Activated T-cell treated with anti-CD3 and anti-CD28 coated beads, Interleukin-2, amount 50 U/mL, for 4 hours (primary cell): ENCODE measurements at regions not wholly inside any gene's neighbourhood (a gene's known extent, or its start where the extent isn't known, plus 50 kb on each side); places are given as distances from the start of the nearest gene placed in this dataset.

Source experiments
- ATAC-seq, 2 donors: fragments of 200-7000 bp; cut with Tn5 transposase; one replicate each; pipeline ENCODE4 v1.10.0; 2021
- DNase-seq: peaks from one replicate; pipeline ENCODE4 v3.0.0-alpha.2; 2020
- H3K27me3 Mint-ChIP-seq: one replicate; pipeline ENCODE4 v1.8.0; 2021; ENCODE audit warnings: low read depth, mixed read lengths
- H3K36me3 Mint-ChIP-seq: one replicate; pipeline ENCODE4 v1.8.0; 2022; ENCODE audit warnings: mixed read lengths; ENCODE audit not compliant: insufficient read depth
- H3K4me1 Mint-ChIP-seq: one replicate; pipeline ENCODE4 v1.8.0; 2021; ENCODE audit warnings: low read depth, mixed read lengths
- H3K4me3 Mint-ChIP-seq: one replicate; pipeline ENCODE4 v1.8.0; 2021; ENCODE audit warnings: mild to moderate bottlenecking, moderate library complexity, mixed read lengths
- H3K9me3 Mint-ChIP-seq: one replicate; pipeline ENCODE4 v1.8.0; 2021; ENCODE audit warnings: mixed read lengths

DNA sequence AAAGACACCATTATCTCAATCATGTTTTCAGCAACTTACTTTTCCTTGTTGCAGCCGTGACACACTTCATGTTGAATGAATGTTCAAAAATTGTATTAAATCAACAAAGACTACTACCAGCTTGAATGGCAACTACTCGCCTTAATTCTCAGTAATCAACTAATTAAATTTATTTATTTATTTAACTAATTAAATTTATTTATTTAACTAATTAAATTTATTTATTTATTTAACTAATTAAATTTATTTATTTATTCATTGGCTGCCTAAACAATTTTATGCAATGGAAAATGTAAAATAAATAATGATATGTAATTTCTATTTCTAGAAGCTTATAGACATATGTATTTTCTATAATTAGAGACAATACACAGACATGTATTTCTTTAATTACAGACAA lies 435.4 kb downstream of the GPAM start:
- Mint-ChIP-seq H3K9me3 (peaks cover 3% of the 10 kb centered on the region), H3K27me3 (no peaks in the 10 kb centered on the region), H3K36me3 (no peaks in the 10 kb centered on the region), H3K4me1 (no peaks in the 10 kb centered on the region), H3K4me3 (no peak overlapping the region)
- no peak for DNase-seq
- no peak for ATAC-seq

DNA sequence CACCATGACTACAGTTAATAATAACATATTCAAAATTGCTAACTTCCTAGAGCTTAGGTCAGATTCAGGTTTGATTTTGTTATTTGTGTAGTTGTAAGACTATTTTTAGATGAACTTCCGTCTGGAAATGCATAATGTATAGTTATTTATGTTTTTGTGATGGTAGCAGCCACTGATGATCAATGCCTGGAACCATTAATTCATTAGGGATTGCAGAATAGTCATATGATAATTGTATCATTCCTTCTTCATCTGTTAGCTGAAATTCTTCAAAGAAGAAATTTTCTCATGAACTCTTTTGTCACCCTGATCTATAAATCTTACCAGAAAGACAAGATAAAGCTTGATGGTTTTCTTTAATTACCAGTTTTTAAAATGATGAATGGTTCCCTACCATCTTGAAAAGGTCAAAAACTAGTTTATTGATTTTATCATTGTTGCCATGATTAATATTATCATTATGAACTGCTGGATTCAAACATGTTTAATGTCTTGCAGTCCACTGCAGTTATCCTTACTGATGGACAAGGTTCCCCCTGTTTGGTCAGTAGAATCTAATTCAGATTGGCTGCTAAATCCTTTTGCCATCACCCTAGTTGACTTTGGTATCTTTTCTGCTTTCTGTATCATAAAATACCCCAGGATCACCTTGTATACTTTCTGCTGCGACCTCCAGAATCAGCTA lies 433.3 kb downstream of the GPAM start:
- DNase-seq: no peak
- Mint-ChIP-seq H3K36me3 (no peaks in the 10 kb centered on the region), H3K9me3 (peaks cover 3% of the 10 kb centered on the region), H3K4me3 (no peak overlapping the region), H3K27me3 (peaks cover under 1% of the 10 kb centered on the region), H3K4me1 (no peaks in the 10 kb centered on the region)
- ATAC-seq: no peak

DNA sequence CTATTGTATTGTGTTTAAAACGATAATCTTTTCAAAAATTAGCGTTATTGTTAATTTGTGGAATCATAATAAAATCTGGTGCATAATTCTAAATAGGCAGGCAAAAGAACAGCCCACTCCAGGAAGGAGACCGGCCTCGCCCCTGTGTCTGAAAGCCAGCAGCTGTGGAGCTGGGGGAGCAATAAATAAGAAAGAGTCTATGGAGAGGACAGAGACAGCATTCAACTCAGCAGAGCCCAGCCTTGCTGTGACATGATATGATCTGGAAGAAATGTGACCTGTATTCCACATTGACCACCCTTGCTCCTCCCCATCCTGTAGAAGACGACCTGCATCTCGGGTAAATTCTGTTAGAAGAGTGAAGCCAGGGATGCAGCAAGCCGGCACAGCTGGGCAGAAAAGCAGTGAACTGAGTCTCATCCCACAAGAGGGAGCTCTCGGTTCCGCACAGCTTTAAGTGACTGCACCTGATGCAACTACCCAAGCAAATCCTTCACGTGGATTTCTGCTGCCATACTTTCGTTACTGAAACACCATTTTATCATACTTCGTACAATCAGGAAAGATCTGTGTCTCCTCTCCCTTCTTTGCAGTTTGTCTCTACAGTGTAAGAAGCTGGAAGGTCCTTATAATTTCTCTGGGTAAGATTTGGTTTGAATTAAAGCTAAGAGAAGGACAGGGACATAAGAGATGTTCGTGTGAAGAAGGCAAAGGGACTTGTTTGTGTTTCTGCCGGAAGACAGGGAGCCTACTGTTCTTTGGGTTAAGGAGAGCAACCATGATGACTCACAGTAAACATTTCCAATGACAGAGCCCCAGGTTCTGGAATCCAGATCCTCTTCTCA lies 427.1 kb downstream of the GPAM start:
- H3K4me3 Mint-ChIP-seq: no peak overlapping the region
- DNase-seq (no peak), ATAC-seq (no peak)
- peaks cover 10% of the 10 kb centered on the region for H3K27me3 Mint-ChIP-seq
- no peaks in the 10 kb centered on the region for H3K4me1 Mint-ChIP-seq
- H3K36me3 Mint-ChIP-seq: no peaks in the 10 kb centered on the region
- H3K9me3 Mint-ChIP-seq: no peaks in the 10 kb centered on the region

DNA sequence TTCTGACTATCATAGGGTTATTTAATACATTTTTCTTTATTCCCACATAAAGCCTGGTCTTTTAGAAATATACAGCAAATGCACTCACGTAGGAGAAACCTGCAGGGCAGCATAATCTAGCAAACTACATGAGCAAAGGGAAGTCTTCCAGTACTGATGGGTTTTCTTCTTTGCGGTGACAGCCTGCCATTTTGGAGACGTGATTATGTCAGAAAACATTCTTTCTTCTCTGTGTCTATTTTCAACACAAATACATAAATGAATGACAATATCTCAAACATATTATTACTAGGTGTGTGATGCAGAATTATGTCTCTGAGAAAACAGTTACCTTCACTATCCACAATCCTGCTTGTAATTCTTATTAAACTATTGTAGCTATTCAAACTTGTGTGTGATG lies 425.0 kb downstream of the GPAM start:
- ATAC-seq (no peak), DNase-seq (no peak)
- H3K4me1 Mint-ChIP-seq: no peaks in the 10 kb centered on the region
- H3K27me3 Mint-ChIP-seq: peaks cover 10% of the 10 kb centered on the region
- H3K9me3 Mint-ChIP-seq: no peaks in the 10 kb centered on the region
- no peak overlapping the region for H3K4me3 Mint-ChIP-seq
- no peaks in the 10 kb centered on the region for H3K36me3 Mint-ChIP-seq

DNA sequence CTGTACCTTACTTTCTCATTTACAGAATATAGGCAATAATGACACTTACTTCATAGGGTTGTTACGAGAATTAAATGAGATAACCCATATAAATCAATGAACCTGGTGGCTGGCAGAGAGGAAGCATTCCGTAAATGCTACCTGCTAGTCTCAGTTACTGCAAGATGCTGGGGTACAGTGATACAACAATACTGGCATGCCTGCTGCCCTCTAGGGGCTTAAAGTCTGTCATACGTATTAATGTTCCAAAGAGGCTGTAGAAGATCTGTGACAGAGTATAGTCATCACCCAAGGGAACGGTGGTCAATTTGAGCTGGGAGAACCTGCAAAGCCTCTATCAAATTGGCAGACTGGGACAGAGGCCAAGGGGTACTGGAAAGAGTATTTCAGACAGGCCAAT lies 421.5 kb downstream of the GPAM start:
- H3K27me3 Mint-ChIP-seq: peaks cover 7% of the 10 kb centered on the region
- DNase-seq (no peak), ATAC-seq (no peak)
- no peak overlapping the region for H3K4me3 Mint-ChIP-seq
- H3K36me3 Mint-ChIP-seq: no peaks in the 10 kb centered on the region
- H3K9me3 Mint-ChIP-seq: no peaks in the 10 kb centered on the region
- no peaks in the 10 kb centered on the region for H3K4me1 Mint-ChIP-seq

DNA sequence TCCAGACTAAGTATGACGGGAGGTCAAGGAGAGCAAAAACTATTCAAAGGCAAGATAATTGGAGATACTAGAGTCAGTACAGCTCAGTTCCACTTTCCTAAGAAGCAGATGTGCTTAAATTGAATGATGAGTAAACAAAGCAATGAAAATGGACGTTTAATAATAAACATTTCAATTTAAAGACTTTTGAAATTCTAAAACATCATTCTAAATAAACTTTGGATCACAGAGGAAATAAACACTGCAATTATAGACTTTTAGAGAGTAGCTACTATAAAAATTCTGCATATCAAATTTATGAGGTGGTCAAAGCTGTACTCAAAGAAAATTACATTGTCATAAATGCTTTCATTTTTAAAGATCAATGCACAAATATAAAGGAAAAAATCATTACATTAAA lies 418.3 kb downstream of the GPAM start:
- Mint-ChIP-seq H3K9me3 (no peaks in the 10 kb centered on the region), H3K4me1 (no peaks in the 10 kb centered on the region), H3K4me3 (no peak overlapping the region), H3K27me3 (no peaks in the 10 kb centered on the region), H3K36me3 (no peaks in the 10 kb centered on the region)
- no peak for DNase-seq
- no peak for ATAC-seq

DNA sequence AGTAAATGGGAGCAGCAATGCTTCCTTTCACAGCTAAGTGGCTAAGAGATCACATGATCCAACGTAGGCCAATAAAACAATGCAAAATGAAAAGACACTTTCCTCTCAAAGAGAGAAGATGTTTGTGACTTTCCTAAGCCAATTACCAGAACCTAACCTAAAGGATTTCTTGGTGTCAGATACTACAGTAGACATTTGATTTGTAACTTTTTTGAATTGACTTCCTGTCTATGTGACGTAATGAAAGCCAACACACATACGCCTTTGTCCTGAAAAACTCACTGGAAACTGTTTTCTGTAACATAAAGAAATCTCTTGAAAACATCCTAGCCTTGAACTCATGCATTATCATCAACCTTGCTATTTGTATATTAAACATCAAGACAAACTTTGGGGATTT lies 417.1 kb downstream of the GPAM start:
- Mint-ChIP-seq H3K27me3 (no peaks in the 10 kb centered on the region), H3K36me3 (no peaks in the 10 kb centered on the region), H3K4me1 (no peaks in the 10 kb centered on the region), H3K4me3 (no peak overlapping the region), H3K9me3 (no peaks in the 10 kb centered on the region)
- ATAC-seq: no peak
- no peak for DNase-seq

DNA sequence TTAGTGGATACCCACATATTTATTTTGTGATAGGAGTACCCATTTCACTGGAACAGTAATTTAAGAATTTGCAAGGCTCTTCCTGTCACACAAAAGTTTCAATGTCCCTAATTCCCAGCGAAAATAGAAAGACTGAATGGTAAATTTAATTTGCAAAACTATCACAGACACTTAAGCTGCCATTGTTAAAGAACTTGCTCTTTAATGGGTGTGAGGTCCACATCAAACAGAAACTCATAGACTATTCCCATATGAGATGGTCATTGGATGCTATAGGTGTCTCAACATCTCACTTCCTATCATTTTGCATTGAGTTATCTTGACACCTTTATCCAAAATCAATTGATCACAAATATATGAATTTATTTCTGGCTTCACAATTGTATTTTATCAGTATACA lies 415.9 kb downstream of the GPAM start:
- H3K9me3 Mint-ChIP-seq: no peaks in the 10 kb centered on the region
- ATAC-seq: no peak

DNA sequence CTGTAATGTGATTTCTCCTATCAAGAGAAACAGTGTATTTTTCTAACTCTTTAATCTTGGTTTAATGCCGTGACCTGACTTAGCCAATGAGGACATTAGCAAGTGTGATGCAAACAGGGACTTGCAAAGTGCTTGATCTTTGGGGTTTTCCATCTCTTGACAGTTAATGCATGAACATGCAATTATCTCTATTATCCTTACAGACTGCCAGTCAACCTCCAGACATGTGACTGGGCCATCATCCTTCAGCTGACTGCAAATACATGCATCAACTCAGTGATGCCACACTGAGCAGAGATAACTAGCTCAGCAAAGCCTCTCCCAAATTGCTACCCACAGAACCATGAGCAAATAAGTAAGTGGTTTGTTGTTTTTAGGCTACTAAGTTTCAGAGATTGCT lies 409.6 kb downstream of the GPAM start:
- Mint-ChIP-seq H3K9me3 (no peaks in the 10 kb centered on the region), H3K4me3 (no peak overlapping the region), H3K4me1 (no peaks in the 10 kb centered on the region), H3K27me3 (peaks cover 3% of the 10 kb centered on the region), H3K36me3 (no peaks in the 10 kb centered on the region)
- DNase-seq (no peak), ATAC-seq (no peak)

More for the DNA sequence above, 415.9 kb downstream of the GPAM start:
- H3K27me3 Mint-ChIP-seq: no peaks in the 10 kb centered on the region
- H3K4me3 Mint-ChIP-seq: no peak overlapping the region
- no peak for DNase-seq
- no peaks in the 10 kb centered on the region for H3K4me1 Mint-ChIP-seq
- no peaks in the 10 kb centered on the region for H3K36me3 Mint-ChIP-seq

DNA sequence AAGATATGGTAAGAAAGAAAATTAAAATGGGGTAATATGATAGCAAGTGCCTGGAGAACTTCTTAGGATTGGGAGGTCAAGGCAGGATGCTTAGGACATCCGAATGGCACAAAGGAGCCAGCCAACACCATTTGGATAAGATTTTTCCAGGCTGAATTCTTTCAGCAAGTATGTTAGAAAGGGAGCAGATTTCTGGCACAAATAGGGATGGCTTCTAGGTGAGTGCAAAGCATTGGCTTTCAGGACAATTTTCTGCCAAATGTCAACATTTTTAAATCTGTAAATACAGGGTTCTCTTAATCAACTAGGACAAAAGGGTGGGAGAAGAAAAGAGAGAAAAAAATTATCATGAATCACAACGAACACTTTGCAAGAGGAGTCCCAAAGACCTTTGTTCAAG lies 409.1 kb downstream of the GPAM start:
- no peak for DNase-seq
- ATAC-seq: no peak
- Mint-ChIP-seq H3K36me3 (no peaks in the 10 kb centered on the region), H3K9me3 (no peaks in the 10 kb centered on the region), H3K4me3 (no peak overlapping the region), H3K27me3 (peaks cover 5% of the 10 kb centered on the region), H3K4me1 (no peaks in the 10 kb centered on the region)

DNA sequence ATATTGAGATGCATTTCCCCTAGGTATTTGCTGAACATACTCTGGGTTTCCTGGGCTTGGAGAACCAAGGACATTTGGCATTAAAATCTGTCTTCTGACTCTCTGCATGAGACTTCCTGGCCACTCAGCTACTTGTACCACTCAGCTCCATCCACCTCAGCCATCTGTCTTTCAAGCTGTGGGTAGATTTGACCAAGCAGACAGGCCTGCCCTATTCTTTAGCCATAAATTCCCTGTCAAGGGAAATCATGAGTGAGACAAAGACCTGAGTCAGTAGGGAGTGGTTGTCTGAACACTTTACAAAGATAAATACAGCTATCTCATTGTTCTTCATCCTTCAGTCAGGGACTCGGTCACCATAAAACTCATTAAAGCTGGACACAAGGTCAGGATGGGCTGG lies 399.1 kb downstream of the GPAM start:
- ATAC-seq: no peak
- no peaks in the 10 kb centered on the region for H3K4me1 Mint-ChIP-seq
- no peak overlapping the region for H3K4me3 Mint-ChIP-seq
- no peaks in the 10 kb centered on the region for H3K36me3 Mint-ChIP-seq
- H3K27me3 Mint-ChIP-seq: no peaks in the 10 kb centered on the region
- H3K9me3 Mint-ChIP-seq: no peaks in the 10 kb centered on the region
- no peak for DNase-seq

DNA sequence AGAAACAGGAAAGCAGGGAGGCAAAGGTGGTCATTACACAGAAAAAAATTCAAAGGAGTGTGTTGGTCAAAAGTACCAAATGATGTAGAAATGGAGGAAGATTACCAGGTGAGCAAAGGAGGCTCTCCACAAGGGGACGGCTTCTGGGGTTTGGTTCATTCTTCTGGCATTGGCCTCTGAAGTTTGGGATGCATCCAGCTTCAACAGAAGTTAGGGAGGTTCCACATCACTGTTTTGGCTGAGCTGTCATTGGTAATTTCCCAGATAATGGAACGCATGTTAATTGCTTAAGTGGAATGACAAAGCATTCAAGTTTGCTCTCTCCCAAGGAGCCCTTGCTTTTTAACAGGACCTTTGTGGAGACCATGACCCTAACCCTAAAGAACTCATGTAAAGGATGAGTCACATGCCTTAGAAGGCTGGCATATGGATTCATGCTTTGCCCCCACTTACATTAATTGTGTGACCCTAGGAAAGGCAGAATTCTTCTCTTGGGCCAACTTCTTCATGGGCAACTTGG lies 398.6 kb downstream of the GPAM start:
- DNase-seq (no peak), ATAC-seq (no peak)
- H3K9me3 Mint-ChIP-seq: no peaks in the 10 kb centered on the region
- no peaks in the 10 kb centered on the region for H3K4me1 Mint-ChIP-seq
- no peaks in the 10 kb centered on the region for H3K36me3 Mint-ChIP-seq
- H3K27me3 Mint-ChIP-seq: no peaks in the 10 kb centered on the region
- no peak overlapping the region for H3K4me3 Mint-ChIP-seq

DNA sequence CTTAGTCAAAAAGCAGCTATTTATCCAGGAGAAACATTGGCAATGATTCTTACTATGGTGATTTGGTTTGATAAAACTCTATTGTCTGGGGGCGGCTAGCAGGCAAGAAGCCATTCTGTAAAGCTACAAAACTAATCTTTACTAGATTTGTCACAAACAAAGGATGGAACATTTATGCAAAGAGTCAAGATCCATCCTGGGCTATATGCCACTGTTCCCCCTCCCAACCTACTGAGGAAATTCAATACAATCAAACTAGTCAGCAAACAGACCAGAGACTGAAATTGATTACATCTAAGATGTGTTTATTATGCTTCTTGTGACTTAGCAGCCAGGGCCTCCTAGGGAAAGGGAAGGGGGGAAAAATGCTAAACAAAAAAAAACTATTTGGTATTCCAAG lies 397.6 kb downstream of the GPAM start:
- no peaks in the 10 kb centered on the region for H3K9me3 Mint-ChIP-seq
- H3K4me1 Mint-ChIP-seq: no peaks in the 10 kb centered on the region
- ATAC-seq (no peak), DNase-seq (no peak)
- H3K27me3 Mint-ChIP-seq: no peaks in the 10 kb centered on the region
- no peaks in the 10 kb centered on the region for H3K36me3 Mint-ChIP-seq
- no peak overlapping the region for H3K4me3 Mint-ChIP-seq

DNA sequence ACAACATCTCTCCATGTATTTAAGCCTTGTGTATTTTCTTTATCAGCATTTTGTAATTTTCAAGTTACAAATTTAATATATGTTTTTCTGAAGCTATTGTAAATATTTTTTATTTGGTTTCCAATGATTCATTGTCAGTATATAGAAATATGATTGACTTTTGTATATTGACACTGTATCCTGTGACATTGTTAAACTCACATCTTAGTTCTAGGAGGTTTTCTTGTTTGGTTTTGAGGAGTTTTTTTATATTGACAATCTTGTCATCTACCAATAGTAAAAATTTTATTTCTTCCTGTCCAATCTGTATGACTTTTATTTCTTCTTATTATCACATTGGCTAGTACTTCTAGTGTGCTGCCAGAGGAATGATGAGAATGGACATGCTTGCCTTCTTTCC lies 393.7 kb downstream of the GPAM start:
- H3K4me3 Mint-ChIP-seq: no peak overlapping the region
- no peaks in the 10 kb centered on the region for H3K27me3 Mint-ChIP-seq
- no peak for DNase-seq
- H3K36me3 Mint-ChIP-seq: no peaks in the 10 kb centered on the region
- H3K9me3 Mint-ChIP-seq: peaks cover 5% of the 10 kb centered on the region
- no peak for ATAC-seq
- H3K4me1 Mint-ChIP-seq: no peaks in the 10 kb centered on the region

DNA sequence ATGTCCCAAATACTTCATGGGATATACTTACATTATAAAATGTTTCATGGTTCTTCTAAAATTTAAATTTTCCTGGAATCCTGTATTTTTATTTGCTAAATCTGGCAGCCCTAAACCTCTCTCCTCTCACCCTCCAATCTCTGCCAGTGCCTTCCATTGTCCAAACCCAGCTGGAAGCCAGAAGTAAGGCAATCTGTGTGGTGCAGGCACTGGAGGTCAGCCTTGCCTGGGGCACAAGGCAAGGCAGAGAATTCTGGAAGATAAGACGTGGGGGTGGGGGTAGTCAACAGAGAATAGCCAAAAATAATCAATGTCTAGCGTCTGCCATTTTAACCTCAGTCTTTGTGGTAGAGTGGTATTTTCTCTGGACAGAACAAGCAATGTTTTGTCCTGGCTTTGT lies 381.7 kb downstream of the GPAM start:
- Mint-ChIP-seq H3K27me3 (no peaks in the 10 kb centered on the region), H3K36me3 (no peaks in the 10 kb centered on the region), H3K4me1 (no peaks in the 10 kb centered on the region), H3K4me3 (no peak overlapping the region), H3K9me3 (no peaks in the 10 kb centered on the region)
- DNase-seq (no peak), ATAC-seq (no peak)
